NCI-H146 treated with DMSO at 0.1 percent for 48 hours (cell line): ENCODE measurements at regions not wholly inside any gene's neighbourhood (a gene's known extent, or its start where the extent isn't known, plus 50 kb on each side); places are given as distances from the start of the nearest gene placed in this dataset.
"Not testable (repeated sequence)": the region's sequence is repeated elsewhere in the genome, so short reads cannot be mapped to it uniquely, and the experiment has no call there.

Experiments
- DNase-seq: peaks from one replicate; lab custom pipeline; 2025; ENCODE audit not compliant: unreplicated experiment; lab: John Stamatoyannopoulos, UW

- DNase-seq, result no peak
Observed at GRCh38 chr5:118554241-118554640, 434.1 kb downstream of the DTWD2 start.

GRCh38 chr5:118553662-118554061 is 434.7 kb downstream of the DTWD2 start:
- no peak for DNase-seq

- no peak for DNase-seq
Observed at GRCh38 chr5:118552731-118553360, 435.5 kb downstream of the DTWD2 start.

- DNase-seq, result no peak
Observed at GRCh38 chr5:118552146-118552545, 436.2 kb downstream of the DTWD2 start.

- DNase-seq, result no peak
Observed at GRCh38 chr5:118551716-118552115, 436.6 kb downstream of the DTWD2 start.

- no peak for DNase-seq
Observed at GRCh38 chr5:118551031-118551430, 437.3 kb downstream of the DTWD2 start.

GRCh38 chr5:118548761-118549720 is 439.3 kb downstream of the DTWD2 start:
- DNase-seq, result peak; percentile 47

GRCh38 chr5:118545470-118545869 is 442.9 kb downstream of the DTWD2 start:
- no peak for DNase-seq

- no peak for DNase-seq
Observed at GRCh38 chr5:118544887-118545449, 443.4 kb downstream of the DTWD2 start.

GRCh38 chr5:118533923-118534322 is 454.4 kb downstream of the DTWD2 start:
- DNase-seq, result no peak

GRCh38 chr5:118533156-118533555 is 455.2 kb downstream of the DTWD2 start:
- no peak for DNase-seq

GRCh38 chr5:118531276-118531675 is 457.1 kb downstream of the DTWD2 start:
- DNase-seq, result no peak

- no peak for DNase-seq
Observed at GRCh38 chr5:118529361-118530144, 458.8 kb downstream of the DTWD2 start.

- no peak for DNase-seq
Observed at GRCh38 chr5:118522626-118523025, 465.7 kb downstream of the DTWD2 start.

GRCh38 chr5:118520771-118521415 is 467.5 kb downstream of the DTWD2 start:
- no peak for DNase-seq

GRCh38 chr5:118519466-118519865 is 468.9 kb downstream of the DTWD2 start:
- no peak for DNase-seq

- no peak for DNase-seq
Observed at GRCh38 chr5:118518720-118519119, 469.6 kb downstream of the DTWD2 start.

- no peak for DNase-seq
Observed at GRCh38 chr5:118511846-118512245, 476.5 kb downstream of the DTWD2 start.

GRCh38 chr5:118506217-118506852 is 482.0 kb downstream of the DTWD2 start:
- no peak for DNase-seq

- not testable (repeated sequence) for DNase-seq
Observed at GRCh38 chr5:118502232-118502631, 486.1 kb downstream of the DTWD2 start.
